Type B pancreatic cell (in vitro differentiated cells): ENCODE measurements at regions not wholly inside any gene's neighbourhood (a gene's known extent, or its start where the extent isn't known, plus 50 kb on each side); places are given as distances from the start of the nearest gene placed in this dataset.

Experiments used
- DNase-seq: peaks from one replicate; pipeline ENCODE4 v3.0.0; 2021; ENCODE audit warnings: mixed read lengths; ENCODE audit not compliant: unreplicated experiment; ENCODE audit errors: extremely low spot score
- H3K27ac Mint-ChIP-seq: 2 replicates; pipeline ENCODE4 v1.8.0; 2021; ENCODE audit warnings: mild to moderate bottlenecking, mixed read lengths
- H3K27me3 Mint-ChIP-seq: 2 replicates; pipeline ENCODE4 v1.8.0; 2021; ENCODE audit warnings: mixed read lengths
- H3K36me3 Mint-ChIP-seq: 2 replicates; pipeline ENCODE4 v1.8.0; 2021; ENCODE audit warnings: mixed read lengths
- H3K4me1 Mint-ChIP-seq: one replicate; pipeline ENCODE4 v1.8.0; 2021; ENCODE audit warnings: mixed read lengths; ENCODE audit not compliant: unreplicated experiment
- H3K4me3 Mint-ChIP-seq: 2 replicates; pipeline ENCODE4 v1.8.0; 2021; ENCODE audit warnings: mild to moderate bottlenecking, mixed read lengths
- H3K9me3 Mint-ChIP-seq: 2 replicates; pipeline ENCODE4 v1.8.0; 2021; ENCODE audit warnings: mixed read lengths
- CTCF ChIP-seq: fragments of 200-600 bp; sonication (generic); conservative IDR thresholded peaks from 2 replicates; pipeline ENCODE4 v1.5.0; 2021; ENCODE audit warnings: antibody characterized with exemption, mild to moderate bottlenecking

DNA sequence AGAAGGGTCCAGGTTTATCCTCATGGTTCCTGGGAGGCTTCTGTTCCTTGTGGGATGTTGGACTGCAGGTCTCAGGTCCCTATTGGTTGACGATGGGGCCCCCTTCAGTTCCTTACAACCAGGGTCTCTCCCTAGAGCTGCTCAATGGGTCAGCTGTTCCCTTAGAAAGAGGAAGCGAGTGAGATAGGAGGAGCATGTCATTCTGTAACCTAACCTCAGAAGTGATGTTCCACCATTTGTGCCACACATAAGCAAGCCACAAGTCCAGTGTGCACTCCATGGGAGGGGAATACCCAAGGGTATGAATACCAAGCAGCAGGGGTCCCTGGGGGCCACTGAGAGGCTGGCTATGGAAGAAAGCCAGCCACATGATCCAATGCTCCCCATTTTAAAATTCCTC lies 192.7 kb downstream of the GATA3 start:
- no peak overlapping the region for H3K27ac Mint-ChIP-seq
- H3K36me3 Mint-ChIP-seq: no peaks in the 10 kb centered on the region
- no peaks in the 10 kb centered on the region for H3K4me1 Mint-ChIP-seq
- no peak for TF ChIP-seq CTCF
- H3K9me3 Mint-ChIP-seq: peaks cover 5% of the 10 kb centered on the region
- H3K27me3 Mint-ChIP-seq: no peaks in the 10 kb centered on the region
- H3K4me3 Mint-ChIP-seq: no peak overlapping the region
- DNase-seq: no peak

GRCh38 chr10:8248868-8249267 lies 194.4 kb downstream of the GATA3 start:
- H3K27me3 Mint-ChIP-seq: no peaks in the 10 kb centered on the region
- TF ChIP-seq CTCF: no peak
- no peaks in the 10 kb centered on the region for H3K4me1 Mint-ChIP-seq
- no peak for DNase-seq
- H3K4me3 Mint-ChIP-seq: no peak overlapping the region
- no peak overlapping the region for H3K27ac Mint-ChIP-seq
- peaks cover 5% of the 10 kb centered on the region for H3K9me3 Mint-ChIP-seq
- no peaks in the 10 kb centered on the region for H3K36me3 Mint-ChIP-seq

DNA sequence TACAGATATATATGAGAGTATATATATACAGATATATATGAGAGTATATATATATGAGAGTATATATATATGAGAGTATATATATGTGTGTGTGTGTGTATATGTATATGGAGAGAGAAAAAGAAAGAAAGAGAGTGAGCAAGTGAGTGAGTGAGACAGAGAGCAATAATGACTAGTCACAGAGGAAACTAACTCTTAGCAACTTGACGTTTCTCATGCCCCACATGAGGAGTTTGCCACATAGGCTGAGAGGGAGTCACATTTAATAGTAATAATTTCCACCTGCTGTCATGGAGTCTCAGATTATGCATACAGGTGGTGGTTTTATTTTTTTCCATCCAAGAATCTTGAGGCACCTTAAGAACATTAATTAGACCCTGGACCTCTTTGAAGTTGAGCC lies 199.9 kb downstream of the GATA3 start:
- H3K9me3 Mint-ChIP-seq: no peaks in the 10 kb centered on the region
- DNase-seq: no peak
- H3K27ac Mint-ChIP-seq: no peak overlapping the region
- H3K4me3 Mint-ChIP-seq: no peak overlapping the region
- peaks cover 9% of the 10 kb centered on the region for H3K27me3 Mint-ChIP-seq
- no peaks in the 10 kb centered on the region for H3K36me3 Mint-ChIP-seq
- H3K4me1 Mint-ChIP-seq: no peaks in the 10 kb centered on the region
- no peak for TF ChIP-seq CTCF

DNA sequence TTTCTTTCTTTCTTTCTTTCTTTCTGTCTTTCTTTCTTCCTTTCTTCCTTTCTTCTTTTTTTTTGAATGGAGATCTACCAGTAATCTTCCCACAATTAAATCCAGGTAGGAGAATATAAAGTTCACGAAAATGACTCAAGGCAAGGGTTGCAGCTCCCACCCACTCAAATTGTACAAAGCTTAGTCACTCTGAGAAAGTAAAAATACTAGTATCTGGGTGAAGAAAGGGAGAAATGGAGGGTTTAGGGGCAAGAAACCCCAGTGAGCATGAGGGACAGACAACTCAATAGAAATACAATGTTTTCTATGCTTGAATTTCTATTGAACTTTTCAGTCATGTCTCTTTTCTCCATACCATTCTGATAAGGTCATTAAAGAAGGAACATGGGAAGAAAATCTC lies 200.8 kb downstream of the GATA3 start:
- no peak overlapping the region for H3K27ac Mint-ChIP-seq
- no peak for DNase-seq
- H3K27me3 Mint-ChIP-seq: peaks cover 9% of the 10 kb centered on the region
- H3K4me3 Mint-ChIP-seq: no peak overlapping the region
- TF ChIP-seq CTCF: no peak
- H3K4me1 Mint-ChIP-seq: peaks cover 7% of the 10 kb centered on the region
- H3K9me3 Mint-ChIP-seq: no peaks in the 10 kb centered on the region
- H3K36me3 Mint-ChIP-seq: no peaks in the 10 kb centered on the region

GRCh38 chr10:8260645-8261044 lies 206.2 kb downstream of the GATA3 start:
- no peak for DNase-seq
- H3K4me1 Mint-ChIP-seq: peaks cover 9% of the 10 kb centered on the region
- no peaks in the 10 kb centered on the region for H3K36me3 Mint-ChIP-seq
- no peak overlapping the region for H3K4me3 Mint-ChIP-seq
- H3K27me3 Mint-ChIP-seq: peaks cover 11% of the 10 kb centered on the region
- TF ChIP-seq CTCF: no peak
- no peak overlapping the region for H3K27ac Mint-ChIP-seq
- no peaks in the 10 kb centered on the region for H3K9me3 Mint-ChIP-seq

DNA sequence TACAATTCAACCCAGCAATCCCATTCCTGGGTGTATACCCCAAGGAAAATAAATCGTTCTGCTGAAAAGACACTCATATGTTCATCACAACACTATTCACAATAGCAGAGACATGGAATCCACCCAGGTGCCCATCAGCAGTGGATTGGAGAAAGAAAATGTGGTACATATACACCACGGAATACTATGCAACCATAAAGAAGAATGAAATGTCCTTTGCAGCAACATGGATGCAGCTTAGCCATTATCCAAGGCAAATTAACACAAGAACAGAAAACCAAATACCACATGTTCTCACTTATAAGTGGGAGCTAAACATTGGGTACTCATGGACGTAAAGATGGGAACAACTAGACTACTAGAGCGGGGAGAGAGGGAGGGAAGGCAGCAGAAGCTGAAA lies 207.8 kb downstream of the GATA3 start:
- DNase-seq: no peak
- Mint-ChIP-seq H3K27ac (no peak overlapping the region), H3K4me3 (no peak overlapping the region), H3K36me3 (no peaks in the 10 kb centered on the region), H3K4me1 (peaks cover 9% of the 10 kb centered on the region), H3K9me3 (no peaks in the 10 kb centered on the region), H3K27me3 (peaks cover 12% of the 10 kb centered on the region)
- no peak for TF ChIP-seq CTCF
